Ovary (tissue), 7 donors: ENCODE measurements at regions not wholly inside any gene's neighbourhood (a gene's known extent, or its start where the extent isn't known, plus 50 kb on each side); places are given as distances from the start of the nearest gene placed in this dataset.

Source experiments
- DNase-seq, 5 donors: peaks; one replicate each; pipeline ENCODE4 v3.0.0-alpha.2; 2019 to 2020
- H3K27ac ChIP-seq, 2 donors: fragments of 200-600 bp; one replicate each; pipeline versions ENCODE4 v1.5.1 to v1.8.0; 2019 to 2022
- H3K27me3 ChIP-seq: fragments of 200-600 bp; one replicate; pipeline ENCODE4 v1.8.0; 2022
- H3K36me3 ChIP-seq: fragments of 200-600 bp; sonication (generic); one replicate; pipeline ENCODE4 v1.5.1; 2019
- H3K4me1 ChIP-seq: one replicate; pipeline ENCODE4 v1.8.1; 2013; ENCODE audit warnings: mild to moderate bottlenecking, moderate library complexity; ENCODE audit not compliant: insufficient read depth
- H3K4me3 ChIP-seq: fragments of 200-600 bp; sonication (generic); one replicate; pipeline ENCODE4 v1.5.1; 2017
- H3K9me3 ChIP-seq, 2 donors: fragments of 200-600 bp in 1 of 2; sonication (generic) in 1 of 2; one replicate each; pipeline versions ENCODE4 v1.5.1 to v1.8.1; 2013 to 2019; ENCODE audit warnings: mild to moderate bottlenecking in 1 of 2, moderate library complexity in 1 of 2
- CTCF ChIP-seq, 3 donors: fragments of 450-650 bp in 2 of 3; fragments of 200-600 bp in 1 of 3; IDR thresholded peaks; one replicate each; pipeline versions ENCODE4 v1.5.1 to v1.8.0; 2016 to 2022; ENCODE audit warnings: antibody characterized with exemption in 3 of 3, mild to moderate bottlenecking in 1 of 3
- EP300 ChIP-seq: sonication (generic); formaldehyde crosslinking; IDR thresholded peaks from one replicate; pipeline ENCODE4 v1.6.1; 2017; ENCODE audit warnings: antibody characterized with exemption
- POLR2A ChIP-seq: fragments of 450-650 bp; IDR thresholded peaks from one replicate; pipeline ENCODE4 v1.6.1; 2017; ENCODE audit warnings: antibody characterized with exemption, mild to moderate bottlenecking, moderate library complexity
- WGBS, 3 donors: extraction: QIAGEN DNeasy Blood & Tissue Kit in 1 of 3; methylation state at CpG; one replicate each; pipeline versions ENCODE4 v1.1.5 to v1.1.7; 2013 to 2017; 5-methylcytosine and 5-hydroxymethylcytosine counted together
- intact Hi-C, 4 donors: fragments of 100-400 bp; cut with DNase I; formaldehyde crosslinking; loops; one replicate each; pipeline versions ENCODE4 v1.11.0 to v1.15.1; 2022 to 2023
- donor health status: DM: no; HTN: no; CAD: no; lungs with moderate emphysema.
- donor health status: DM: no; HTN: no; CAD: no.
- donor health status: Bipolar disorder and iron deficiency.
- donor health status: DM: no; HTN: no; CAD: no.
- donor health status: DM: yes; HTN: yes; CAD: no.

- Histone ChIP-seq H3K4me1 (peaks cover 3% of the 10 kb centered on the region), H3K27ac (no peak overlapping the region), H3K27me3 (no peaks in the 10 kb centered on the region), H3K9me3 (no peaks in the 10 kb centered on the region), H3K36me3 (no peaks in the 10 kb centered on the region), H3K4me3 (no peak overlapping the region)
- no peak for TF ChIP-seq POLR2A
- no peak for TF ChIP-seq EP300
- no peak for TF ChIP-seq CTCF (IDR thresholded peaks at IDR 0.05)
- DNase-seq, result peak in 1 of 5 donors; percentile 8
- intact Hi-C loops, result no loop called here
- 90 to 94% (median 93%) methylated on average over 12 of the region's 12 CpGs for WGBS, 3 donors
These were observed 271.0 kb upstream of the RTL1 start for GRCh38 chr14:101174522-101174838.

GRCh38 chr14:101174980-101175606, 271.6 kb upstream of the RTL1 start:
- Histone ChIP-seq H3K36me3 (no peaks in the 10 kb centered on the region), H3K27me3 (no peaks in the 10 kb centered on the region), H3K4me3 (no peak overlapping the region), H3K9me3 (no peaks in the 10 kb centered on the region), H3K4me1 (peaks cover 3% of the 10 kb centered on the region), H3K27ac (no peak overlapping the region)
- 91 to 95% (median 93%) methylated on average over 9 of the region's 9 CpGs for WGBS, 3 donors
- TF ChIP-seq EP300 (no peak), POLR2A (no peak), CTCF (IDR thresholded peaks at IDR 0.05) (no peak)
- intact Hi-C loops, result no loop called here
- peak in 2 of 5 donors; percentile 10 to 12 for DNase-seq

- H3K4me3 ChIP-seq, result no peak overlapping the region
- intact Hi-C loops, result no loop called here
- H3K27ac ChIP-seq, result no peak overlapping the region
- peaks cover 3% of the 10 kb centered on the region for H3K4me1 ChIP-seq
- no peaks in the 10 kb centered on the region for H3K36me3 ChIP-seq
- H3K27me3 ChIP-seq, result no peaks in the 10 kb centered on the region
- TF ChIP-seq CTCF (IDR thresholded peaks at IDR 0.05) (no peak), EP300 (no peak), POLR2A (no peak)
- H3K9me3 ChIP-seq, result no peaks in the 10 kb centered on the region
- DNase-seq, result peak in 4 of 5 donors; percentile 5 to 20 (median 8)
- WGBS, 3 donors, result 93 to 97% (median 94%) methylated on average over 11 to 13 of the region's 13 CpGs
These were observed 272.4 kb upstream of the RTL1 start for GRCh38 chr14:101175731-101176534.

GRCh38 chr14:101176535-101177205, 273.1 kb upstream of the RTL1 start:
- Histone ChIP-seq H3K9me3 (no peaks in the 10 kb centered on the region), H3K4me1 (peaks cover 3% of the 10 kb centered on the region), H3K27ac (no peak overlapping the region), H3K36me3 (no peaks in the 10 kb centered on the region), H3K4me3 (no peak overlapping the region), H3K27me3 (no peaks in the 10 kb centered on the region)
- DNase-seq, result peak in 2 of 5 donors; percentile 14 to 25
- 88 to 95% (median 95%) methylated on average over 15 to 16 of the region's 16 CpGs for WGBS, 3 donors
- TF ChIP-seq CTCF (IDR thresholded peaks at IDR 0.05) (no peak), POLR2A (no peak), EP300 (no peak)
- intact Hi-C loops, result no loop called here
